IPS DF 6.9 (cell line): ENCODE measurements at regions not wholly inside any gene's neighbourhood (a gene's known extent, or its start where the extent isn't known, plus 50 kb on each side); places are given as distances from the start of the nearest gene placed in this dataset.

Experiments
- DNase-seq: peaks from one replicate; pipeline ENCODE4 v3.0.0-alpha.2; 2013; ENCODE audit warnings: low read depth, low spot score
- H3K27ac ChIP-seq: one replicate; pipeline ENCODE4 v1.5.1; 2013; ENCODE audit warnings: low read length, control low read depth
- H3K27me3 ChIP-seq: 2 replicates; pipeline ENCODE4 v1.6.1; 2013; ENCODE audit warnings: mild to moderate bottlenecking, low read length; ENCODE audit not compliant: control insufficient read depth, insufficient read depth
- H3K36me3 ChIP-seq: 2 replicates; pipeline ENCODE4 v1.6.1; 2013; ENCODE audit warnings: low read length; ENCODE audit not compliant: control insufficient read depth, insufficient read depth
- H3K4me1 ChIP-seq: 2 replicates; pipeline ENCODE4 v1.6.1; 2013; ENCODE audit warnings: low read length; ENCODE audit not compliant: control insufficient read depth, insufficient read depth
- H3K4me3 ChIP-seq: 2 replicates; pipeline ENCODE4 v1.5.1; 2013; ENCODE audit warnings: mild to moderate bottlenecking, low read length
- H3K9me3 ChIP-seq: 2 replicates; pipeline ENCODE4 v1.6.1; 2013; ENCODE audit warnings: low read length, inconsistent platforms; ENCODE audit not compliant: control insufficient read depth, insufficient read depth
- WGBS: extraction: QIAGEN DNeasy Blood & Tissue Kit; methylation state at CpG from one replicate; pipeline ENCODE4 v1.1.7; 2013; ENCODE audit warnings: mixed read lengths, missing lambda C conversion rate; ENCODE audit not compliant: insufficient read length, insufficient coverage; 5-methylcytosine and 5-hydroxymethylcytosine counted together

DNA sequence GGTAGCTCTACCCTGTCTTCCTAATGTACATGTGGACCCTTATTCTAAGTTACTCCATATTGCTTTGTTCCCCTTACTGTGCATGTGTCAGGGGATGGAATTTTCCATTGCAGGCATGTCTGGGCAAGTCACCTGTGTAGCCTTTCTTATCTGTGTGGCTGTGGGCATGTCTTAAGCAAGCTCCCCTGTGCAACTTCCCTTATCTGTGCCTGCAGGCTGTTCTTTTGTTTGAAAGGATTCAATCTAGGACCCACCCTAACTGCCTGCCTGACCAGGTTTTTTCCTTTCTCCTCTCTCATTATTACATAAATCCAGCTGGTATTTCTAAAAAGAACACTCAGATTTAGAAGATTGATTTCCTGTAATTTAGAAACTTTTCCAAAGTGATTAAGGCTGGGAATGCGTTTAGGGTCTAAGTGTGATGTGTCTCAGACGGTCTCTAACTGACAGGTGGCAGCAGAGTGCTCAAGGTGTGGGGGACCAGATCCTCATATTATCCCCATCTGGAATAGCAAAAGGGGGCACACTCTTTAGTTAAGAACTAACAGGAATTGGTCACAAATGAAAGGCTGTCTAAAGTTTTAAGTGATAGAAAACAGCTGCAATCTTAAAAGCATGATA is 198.9 kb upstream of the PPP1R2C start:
- Histone ChIP-seq H3K4me3 (no peak overlapping the region), H3K4me1 (no peaks in the 10 kb centered on the region), H3K9me3 (no peaks in the 10 kb centered on the region), H3K27ac (no peak overlapping the region), H3K27me3 (no peaks in the 10 kb centered on the region), H3K36me3 (no peaks in the 10 kb centered on the region)
- no CpG with 5 or more reads among the region's 2 CpGs for WGBS
- no peak for DNase-seq

- Histone ChIP-seq H3K27ac (no peak overlapping the region), H3K4me1 (no peaks in the 10 kb centered on the region), H3K9me3 (no peaks in the 10 kb centered on the region), H3K27me3 (no peaks in the 10 kb centered on the region), H3K36me3 (no peaks in the 10 kb centered on the region), H3K4me3 (no peak overlapping the region)
- no CpG with 5 or more reads among the region's 3 CpGs for WGBS
- no peak for DNase-seq
These were observed 200.9 kb upstream of the PPP1R2C start for GRCh38 chrX:42978655-42979379.

GRCh38 chrX:42988700-42989099 is 210.7 kb upstream of the PPP1R2C start:
- Histone ChIP-seq H3K4me1 (no peaks in the 10 kb centered on the region), H3K27me3 (no peaks in the 10 kb centered on the region), H3K4me3 (no peak overlapping the region), H3K9me3 (no peaks in the 10 kb centered on the region), H3K27ac (no peak overlapping the region), H3K36me3 (no peaks in the 10 kb centered on the region)
- WGBS = no CpG with 5 or more reads among the region's 1 CpG
- no peak for DNase-seq

DNA sequence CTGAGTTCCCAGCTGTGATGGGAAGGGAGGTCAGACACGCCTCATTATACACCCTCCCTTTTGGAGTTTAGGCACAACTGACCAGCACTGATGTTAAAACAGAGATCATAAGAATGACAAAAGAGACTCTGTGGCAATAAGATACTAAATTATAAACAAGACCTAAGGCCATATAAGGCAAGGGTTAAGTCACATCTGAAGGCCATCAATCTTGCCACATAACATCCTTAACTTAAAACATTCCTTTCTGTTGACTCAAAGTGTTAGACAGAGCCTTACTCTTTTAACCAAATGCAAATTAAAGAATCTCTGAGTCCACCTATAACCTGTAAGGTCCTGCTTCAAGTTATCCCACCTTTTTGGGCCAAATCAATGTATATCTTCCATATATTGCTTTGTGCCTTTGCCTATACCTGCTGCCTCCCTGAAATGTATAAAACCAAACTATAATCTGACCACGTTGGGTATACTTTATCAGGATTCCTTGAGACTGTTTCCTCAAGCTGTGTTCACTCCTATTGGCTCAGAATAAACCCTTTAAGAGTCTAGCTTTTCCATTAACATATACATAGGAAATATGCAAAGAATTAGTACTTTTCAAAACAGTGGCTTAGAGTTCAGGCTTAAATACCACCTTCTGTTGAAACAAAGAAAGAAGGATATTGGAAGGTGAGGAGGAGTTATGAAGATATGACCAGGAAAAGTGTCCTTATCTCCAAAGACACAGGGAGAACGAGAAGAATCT is 214.4 kb upstream of the PPP1R2C start:
- DNase-seq = no peak
- H3K27me3 ChIP-seq = no peaks in the 10 kb centered on the region
- no peak overlapping the region for H3K27ac ChIP-seq
- no peaks in the 10 kb centered on the region for H3K4me1 ChIP-seq
- no peaks in the 10 kb centered on the region for H3K9me3 ChIP-seq
- no CpG with 5 or more reads among the region's 3 CpGs for WGBS
- no peak overlapping the region for H3K4me3 ChIP-seq
- H3K36me3 ChIP-seq = no peaks in the 10 kb centered on the region

DNA sequence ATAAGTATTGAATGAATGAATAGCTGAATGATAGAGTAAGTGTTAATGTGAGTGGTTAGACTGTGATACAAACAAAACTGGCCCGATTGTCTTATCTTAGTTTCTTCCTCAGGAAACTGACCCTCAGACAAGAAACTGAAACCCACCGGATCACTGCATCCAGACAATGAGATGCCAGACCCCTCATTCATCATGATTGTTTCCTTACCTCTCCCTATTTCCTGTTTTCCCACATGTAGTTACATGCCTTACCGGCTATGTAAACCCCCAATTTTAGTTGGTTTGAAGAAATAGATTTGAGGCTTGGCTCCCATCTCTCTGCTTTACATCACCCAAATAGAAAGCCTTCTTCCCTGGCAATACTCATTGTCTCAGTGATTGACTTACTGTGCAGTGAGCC is 218.9 kb upstream of the PPP1R2C start:
- no peak overlapping the region for H3K4me3 ChIP-seq
- H3K36me3 ChIP-seq = no peaks in the 10 kb centered on the region
- WGBS = no CpG with 5 or more reads among the region's 3 CpGs
- H3K27me3 ChIP-seq = no peaks in the 10 kb centered on the region
- no peaks in the 10 kb centered on the region for H3K4me1 ChIP-seq
- no peak for DNase-seq
- H3K9me3 ChIP-seq = no peaks in the 10 kb centered on the region
- no peak overlapping the region for H3K27ac ChIP-seq

DNA sequence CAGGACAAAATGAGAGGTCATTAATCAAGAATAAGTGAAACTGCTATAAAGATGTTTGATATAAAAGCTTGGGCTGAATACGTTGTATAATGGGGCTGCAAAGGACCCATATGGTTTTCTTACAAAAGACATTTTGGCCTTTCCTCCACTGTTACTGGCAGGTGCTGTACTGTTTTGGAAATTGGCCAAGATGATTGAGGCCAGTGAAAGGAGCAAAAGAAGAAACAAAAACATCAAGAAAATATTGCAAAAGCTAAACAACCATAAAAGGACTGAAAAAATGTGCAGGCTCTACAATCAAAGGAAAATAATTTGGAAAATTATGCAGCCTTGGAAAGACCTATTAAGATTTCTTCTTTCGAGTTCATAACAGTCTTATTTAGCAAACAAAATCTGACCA is 222.2 kb upstream of the PPP1R2C start:
- WGBS = no CpG with 5 or more reads among the region's 2 CpGs
- no peak overlapping the region for H3K4me3 ChIP-seq
- no peaks in the 10 kb centered on the region for H3K27me3 ChIP-seq
- no peak for DNase-seq
- H3K9me3 ChIP-seq = no peaks in the 10 kb centered on the region
- no peak overlapping the region for H3K27ac ChIP-seq
- H3K36me3 ChIP-seq = no peaks in the 10 kb centered on the region
- no peaks in the 10 kb centered on the region for H3K4me1 ChIP-seq

DNA sequence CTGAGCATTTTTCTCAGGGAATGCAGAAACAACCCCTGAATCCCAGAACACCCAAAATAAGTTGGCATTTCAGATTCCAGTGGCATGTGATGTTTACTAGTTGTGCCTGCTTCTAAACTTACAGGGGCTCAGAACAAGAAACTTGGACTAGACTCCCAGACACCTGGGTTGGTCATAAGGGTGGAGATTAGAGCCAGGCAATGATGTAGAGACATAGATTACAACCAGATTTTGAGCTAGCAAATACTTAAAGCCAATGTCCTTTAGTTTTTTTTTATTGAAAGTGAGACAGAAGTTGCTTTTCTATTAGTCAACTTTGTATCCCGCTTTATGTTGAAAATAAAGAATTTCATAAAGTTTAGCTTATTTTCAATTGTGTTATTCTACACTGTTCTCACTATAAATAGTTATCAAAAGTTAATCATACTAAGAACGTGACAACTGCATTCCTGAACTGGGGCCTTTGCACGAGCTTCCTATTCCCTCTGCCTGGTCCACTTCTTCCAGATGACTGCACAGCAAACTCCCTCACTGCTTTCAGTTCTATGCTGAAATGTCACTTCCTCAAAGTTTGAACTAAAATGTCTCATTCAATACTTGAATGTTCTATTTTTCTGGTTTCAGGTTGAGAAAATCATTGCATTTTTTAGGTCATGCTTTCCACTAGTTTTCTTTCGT is 224.7 kb upstream of the PPP1R2C start:
- Histone ChIP-seq H3K4me1 (peaks cover 2% of the 10 kb centered on the region; the same call in 1 of the 2 replicates), H3K4me3 (no peak overlapping the region), H3K27ac (no peak overlapping the region), H3K9me3 (no peaks in the 10 kb centered on the region), H3K36me3 (no peaks in the 10 kb centered on the region), H3K27me3 (no peaks in the 10 kb centered on the region)
- WGBS = no CpG with 5 or more reads among the region's 4 CpGs
- no peak for DNase-seq

GRCh38 chrX:43003204-43003565 is 225.2 kb upstream of the PPP1R2C start:
- H3K27ac ChIP-seq = no peak overlapping the region
- H3K4me1 ChIP-seq = peaks cover 2% of the 10 kb centered on the region; the same call in 1 of the 2 replicates
- no peak for DNase-seq
- H3K4me3 ChIP-seq = no peak overlapping the region
- H3K36me3 ChIP-seq = no peaks in the 10 kb centered on the region
- H3K9me3 ChIP-seq = no peaks in the 10 kb centered on the region
- WGBS = no CpG with 5 or more reads among the region's 3 CpGs
- H3K27me3 ChIP-seq = no peaks in the 10 kb centered on the region

DNA sequence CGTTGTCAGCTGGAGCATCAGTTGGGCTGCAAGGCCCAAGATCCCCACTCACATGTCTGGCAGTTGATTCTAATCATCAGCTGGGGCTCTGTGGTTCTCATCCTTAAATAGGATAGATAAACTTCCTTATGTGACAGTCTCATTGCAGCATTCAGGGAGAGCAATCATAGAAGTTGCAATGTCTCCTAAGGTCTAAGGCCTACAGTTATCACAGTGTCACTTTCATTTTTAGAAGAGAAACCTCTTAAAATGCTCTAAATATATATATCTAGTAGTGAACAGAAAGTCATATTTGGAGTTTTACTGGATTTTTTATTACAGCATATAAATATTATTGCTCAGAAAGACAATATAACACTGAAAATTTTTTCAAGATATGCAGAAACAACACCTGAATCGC is 226.0 kb upstream of the PPP1R2C start:
- WGBS = no CpG with 5 or more reads among the region's 2 CpGs
- no peak overlapping the region for H3K27ac ChIP-seq
- H3K4me1 ChIP-seq = peaks cover 2% of the 10 kb centered on the region; the same call in 1 of the 2 replicates

DNA sequence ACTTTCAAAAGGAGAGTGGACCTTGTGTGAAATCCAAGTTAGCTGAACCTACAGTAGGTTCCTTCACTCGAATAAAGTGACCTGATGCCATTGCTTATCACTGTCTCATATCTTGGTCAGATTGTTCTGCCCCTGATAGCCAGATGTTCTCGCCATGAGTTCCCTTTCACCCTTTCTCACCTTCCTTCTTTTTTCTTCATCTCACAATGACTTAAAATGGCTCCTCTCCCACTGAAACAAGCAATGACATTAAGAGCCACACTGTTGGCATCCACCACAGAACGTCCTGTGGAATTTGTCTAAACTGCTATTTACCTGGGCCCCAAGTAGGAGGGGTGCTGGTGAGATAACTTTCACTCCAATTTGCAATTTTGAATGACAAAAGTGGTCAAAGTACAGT is 227.6 kb upstream of the PPP1R2C start:
- Histone ChIP-seq H3K36me3 (no peaks in the 10 kb centered on the region), H3K27ac (no peak overlapping the region), H3K4me1 (peaks cover 2% of the 10 kb centered on the region; the same call in 1 of the 2 replicates), H3K4me3 (no peak overlapping the region), H3K27me3 (no peaks in the 10 kb centered on the region), H3K9me3 (no peaks in the 10 kb centered on the region)
- no CpG with 5 or more reads among the region's 3 CpGs for WGBS
- DNase-seq = no peak

More for the DNA sequence above, 226.0 kb upstream of the PPP1R2C start:
- Histone ChIP-seq H3K27me3 (no peaks in the 10 kb centered on the region), H3K4me3 (no peak overlapping the region), H3K9me3 (no peaks in the 10 kb centered on the region), H3K36me3 (no peaks in the 10 kb centered on the region)
- no peak for DNase-seq
